ENCODE measurements at regions not wholly inside any gene's neighbourhood (a gene's known extent, or its start where the extent isn't known, plus 50 kb on each side); places are given as distances from the start of the nearest gene placed in this dataset.

DNA sequence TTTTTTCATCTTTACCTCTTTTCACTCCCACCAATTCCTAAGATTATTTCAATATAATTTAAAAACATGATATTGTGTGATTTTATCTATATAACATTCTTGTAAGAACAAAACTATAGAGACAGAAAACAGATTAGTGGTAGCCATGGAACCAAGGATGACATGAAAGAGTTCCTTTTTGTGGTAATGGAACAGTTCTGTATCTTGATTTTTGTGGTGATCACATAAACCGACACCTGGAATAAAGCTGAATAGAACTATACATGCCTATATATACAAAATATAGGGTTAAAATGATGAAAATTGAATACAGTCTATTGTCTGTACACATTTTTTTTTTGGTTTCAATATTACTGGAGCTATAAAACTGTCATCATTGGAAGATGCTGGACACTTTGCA is 945.4 kb downstream of the SI start:
- H3K4me1 Mint-ChIP-seq = no peaks in the 10 kb centered on the region

GRCh38 chr3:164113371-164114332 is 964.6 kb downstream of the SI start:
- peaks cover 3% of the 10 kb centered on the region for H3K9me3 ChIP-seq (ENCODE audit: control insufficient read depth, low read length)
- H3K4me3 ChIP-seq (ENCODE audit: low read length) = peak overlapping the region; percentile 2
- peaks cover 3% of the 10 kb centered on the region for H3K4me1 ChIP-seq (ENCODE audit: control insufficient read depth, insufficient read depth, low read length)
- no peak overlapping the region for H3K27ac Mint-ChIP-seq
- H3K4me1 Mint-ChIP-seq = peaks cover 21% of the 10 kb centered on the region
- peaks cover 25% of the 10 kb centered on the region for H3K9me3 Mint-ChIP-seq
- no peak overlapping the region for H3K4me3 Mint-ChIP-seq
- H3K36me3 ChIP-seq (ENCODE audit: control insufficient read depth, insufficient read depth, low read length) = peaks cover 91% of the 10 kb centered on the region
- H3K9ac ChIP-seq (ENCODE audit: extremely low read depth, low read length, poor library complexity, severe bottlenecking) = no peak overlapping the region
- no peak overlapping the region for H3K27ac ChIP-seq (ENCODE audit: low read depth, low read length)
- 84 to 89% methylated on average over 4 to 8 of the region's 8 CpGs for WGBS, 2 experiments (ENCODE audit: insufficient coverage in 1 of 2, insufficient read length in 1 of 2)
- TF ChIP-seq CTCF (conservative IDR thresholded peaks at IDR 0.05) = no peak
- H3K27me3 ChIP-seq (ENCODE audit: control insufficient read depth, insufficient read depth, low read length, poor library complexity, severe bottlenecking) = no peaks in the 10 kb centered on the region
- H3K27me3 Mint-ChIP-seq (ENCODE audit: insufficient read depth) = no peaks in the 10 kb centered on the region
- H3K36me3 Mint-ChIP-seq (ENCODE audit: low read depth) = peaks cover 35% of the 10 kb centered on the region
- no peak for DNase-seq

More for the DNA sequence above, 945.4 kb downstream of the SI start:
- Mint-ChIP-seq H3K4me3 (no peak overlapping the region), H3K27me3 (ENCODE audit: insufficient read depth) (no peaks in the 10 kb centered on the region), H3K36me3 (ENCODE audit: low read depth) (peaks cover 5% of the 10 kb centered on the region), H3K27ac (no peak overlapping the region), H3K9me3 (peaks cover 8% of the 10 kb centered on the region)
- Histone ChIP-seq H3K27me3 (ENCODE audit: control insufficient read depth, insufficient read depth, low read length, poor library complexity, severe bottlenecking) (no peaks in the 10 kb centered on the region), H3K4me3 (ENCODE audit: low read length) (no peak overlapping the region), H3K9ac (ENCODE audit: extremely low read depth, low read length, poor library complexity, severe bottlenecking) (no peak overlapping the region), H3K36me3 (ENCODE audit: control insufficient read depth, insufficient read depth, low read length) (peaks cover 50% of the 10 kb centered on the region), H3K27ac (ENCODE audit: low read depth, low read length) (no peak overlapping the region), H3K4me1 (ENCODE audit: control insufficient read depth, insufficient read depth, low read length) (no peaks in the 10 kb centered on the region), H3K9me3 (ENCODE audit: control insufficient read depth, low read length) (no peaks in the 10 kb centered on the region)
- no CpG with 5 or more reads among the region's 1 CpG for WGBS, 2 experiments (ENCODE audit: insufficient coverage in 1 of 2, insufficient read length in 1 of 2)
- DNase-seq = no peak
- no peak for TF ChIP-seq CTCF (conservative IDR thresholded peaks at IDR 0.05)

DNA sequence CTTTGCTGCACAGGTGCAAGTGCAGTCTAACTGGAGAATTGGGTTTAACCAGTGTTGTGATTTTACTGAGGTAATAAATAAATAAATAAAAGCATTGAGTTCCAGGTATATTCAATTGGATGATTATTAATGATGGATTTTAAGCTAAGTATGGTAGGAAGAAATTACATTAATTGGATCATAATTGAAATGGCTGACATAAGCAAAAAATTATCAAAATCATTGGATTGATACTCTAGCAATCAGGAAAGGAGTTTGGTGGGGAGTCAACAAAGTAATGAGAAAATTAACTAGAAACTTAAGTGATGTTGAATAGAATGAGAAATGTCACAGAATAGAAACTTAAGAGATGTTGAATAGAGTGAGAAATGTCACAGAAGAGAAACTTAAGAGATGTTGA is 981.9 kb downstream of the SI start:
- no peak overlapping the region for H3K4me3 Mint-ChIP-seq
- H3K4me3 ChIP-seq (ENCODE audit: low read length) = no peak overlapping the region
- TF ChIP-seq CTCF (conservative IDR thresholded peaks at IDR 0.05) = no peak
- peaks cover 72% of the 10 kb centered on the region for H3K36me3 ChIP-seq (ENCODE audit: control insufficient read depth, insufficient read depth, low read length)
- no peak overlapping the region for H3K9ac ChIP-seq (ENCODE audit: extremely low read depth, low read length, poor library complexity, severe bottlenecking)
- no peak overlapping the region for H3K27ac ChIP-seq (ENCODE audit: low read depth, low read length)
- no peak overlapping the region for H3K27ac Mint-ChIP-seq
- no peak for DNase-seq
- no peaks in the 10 kb centered on the region for H3K4me1 Mint-ChIP-seq
- no peaks in the 10 kb centered on the region for H3K9me3 ChIP-seq (ENCODE audit: control insufficient read depth, low read length)
- no peaks in the 10 kb centered on the region for H3K27me3 ChIP-seq (ENCODE audit: control insufficient read depth, insufficient read depth, low read length, poor library complexity, severe bottlenecking)
- peaks cover 11% of the 10 kb centered on the region for H3K36me3 Mint-ChIP-seq (ENCODE audit: low read depth)
- H3K4me1 ChIP-seq (ENCODE audit: control insufficient read depth, insufficient read depth, low read length) = no peaks in the 10 kb centered on the region
- H3K9me3 Mint-ChIP-seq = no peaks in the 10 kb centered on the region
- H3K27me3 Mint-ChIP-seq (ENCODE audit: insufficient read depth) = no peaks in the 10 kb centered on the region
